PC-9 (cell line): ENCODE measurements at regions not wholly inside any gene's neighbourhood (a gene's known extent, or its start where the extent isn't known, plus 50 kb on each side); places are given as distances from the start of the nearest gene placed in this dataset.
"Not testable (repeated sequence)": the region's sequence is repeated elsewhere in the genome, so short reads cannot be mapped to it uniquely, and the experiment has no call there.

ENCODE experiments used
- BruUV-seq: library from RNA; stranded (reverse); fragments of 400-500 nt; replicated peaks from 2 replicates; lab custom pipeline; 2021; lab: Mats Ljungman, UMichigan
- CTCF ChIA-PET: fragments of 300-600 bp; sonication (Branson Sonifier 250); formaldehyde crosslinking; loops from one replicate; lab custom pipeline; 2022; ENCODE audit warnings: antibody characterized with exemption; lab: Charles Lee
- POLR2A ChIA-PET: fragments of 300-600 bp; sonication (Branson Sonifier 250); formaldehyde crosslinking; loops from one replicate; lab custom pipeline; 2022; ENCODE audit warnings: antibody characterized with exemption; ENCODE audit not compliant: unreplicated experiment; lab: Charles Lee
- DNase-seq, 2 experiments: peaks; one replicate each; pipeline versions ENCODE4 v3.0.0 to v3.0.0-alpha.2; 2015 to 2022; ENCODE audit warnings: mixed read lengths in 1 of 2
- H2AFZ ChIP-seq: fragments of 200-600 bp; sonication (generic); 2 replicates; pipeline ENCODE4 v1.8.1; 2017; ENCODE audit warnings: antibody characterized with exemption
- H3F3A ChIP-seq: fragments of 200-600 bp; sonication (generic); 2 replicates; pipeline ENCODE4 v1.8.1; 2017; ENCODE audit warnings: antibody characterized with exemption, mild to moderate bottlenecking, low read depth; ENCODE audit not compliant: insufficient read depth
- H3K27ac ChIP-seq: fragments of 200-600 bp; sonication (generic); 2 replicates; pipeline ENCODE4 v1.6.1; 2016; ENCODE audit warnings: mixed run types
- H3K27me3 ChIP-seq: fragments of 200-600 bp; sonication (generic); 2 replicates; pipeline ENCODE4 v1.6.1; 2016; ENCODE audit warnings: low read depth, mixed run types; ENCODE audit not compliant: insufficient read depth
- H3K36me3 ChIP-seq: fragments of 200-600 bp; sonication (generic); 2 replicates; pipeline ENCODE4 v1.6.1; 2016; ENCODE audit warnings: low read depth, mixed run types
- H3K4me1 ChIP-seq: fragments of 200-600 bp; sonication (generic); replicated peaks from 2 replicates; pipeline ENCODE4 v1.6.1; 2016; ENCODE audit warnings: mixed run types; ENCODE audit not compliant: insufficient read depth
- H3K4me2 ChIP-seq: fragments of 200-600 bp; sonication (generic); 2 replicates; pipeline ENCODE4 v1.6.1; 2017; ENCODE audit warnings: mixed run types
- H3K4me3 ChIP-seq: fragments of 200-600 bp; sonication (generic); 2 replicates; pipeline ENCODE4 v1.6.1; 2016; ENCODE audit warnings: mixed run types
- H3K79me2 ChIP-seq: fragments of 200-600 bp; sonication (generic); 2 replicates; pipeline ENCODE4 v1.6.1; 2017; ENCODE audit warnings: low read depth, mixed run types
- H3K9me2 ChIP-seq: fragments of 200-600 bp; sonication (generic); 2 replicates; pipeline ENCODE4 v1.8.1; 2017; ENCODE audit warnings: mild to moderate bottlenecking; ENCODE audit not compliant: insufficient read depth
- H3K9me3 ChIP-seq: fragments of 200-600 bp; sonication (generic); 2 replicates; pipeline ENCODE4 v1.8.1; 2016; ENCODE audit warnings: low read depth; ENCODE audit not compliant: insufficient read depth
- H4K20me1 ChIP-seq: fragments of 200-600 bp; sonication (generic); 2 replicates; pipeline ENCODE4 v1.8.1; 2017; ENCODE audit not compliant: insufficient read depth
- EZH2 ChIP-seq: fragments of 200-600 bp; sonication (generic); IDR thresholded peaks from 2 replicates; pipeline ENCODE4 v1.8.0; 2017; ENCODE audit warnings: antibody characterized with exemption, low read depth
- intact Hi-C: fragments of 100-400 bp; cut with micrococcal nuclease; formaldehyde crosslinking; loops from one replicate; pipeline ENCODE4 v1.10.0; 2022; ENCODE audit not compliant: unreplicated experiment
- TF ChIP-seq, protein P1 (sequence below): fragments of 200-600 bp; sonication (generic); conservative IDR thresholded peaks from 2 replicates; pipeline ENCODE4 v1.6.1; 2017; ENCODE audit warnings: mixed run types, antibody characterized with exemption, mild to moderate bottlenecking, moderate library complexity

DNA sequence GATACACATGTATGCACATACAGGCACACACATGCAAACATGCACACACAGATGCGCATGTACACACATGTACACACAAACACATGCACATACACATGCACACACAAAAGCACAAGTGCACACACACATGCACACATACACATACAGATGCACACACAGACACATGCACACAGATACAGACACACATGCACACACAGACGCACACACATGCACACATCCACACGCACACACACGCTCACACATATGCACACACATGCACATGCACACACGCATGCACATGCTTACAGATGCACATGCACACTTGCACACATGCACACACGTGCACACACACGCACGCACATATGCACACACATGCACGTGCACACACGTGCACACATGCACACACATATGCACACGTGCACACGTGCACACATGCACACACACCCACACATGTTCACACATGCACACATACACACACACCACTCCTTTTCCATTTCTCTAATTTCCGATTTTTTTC is 283.8 kb upstream of the FRG2C start:
- no peak for TF ChIP-seq EZH2
- TF ChIP-seq, protein P1, sequence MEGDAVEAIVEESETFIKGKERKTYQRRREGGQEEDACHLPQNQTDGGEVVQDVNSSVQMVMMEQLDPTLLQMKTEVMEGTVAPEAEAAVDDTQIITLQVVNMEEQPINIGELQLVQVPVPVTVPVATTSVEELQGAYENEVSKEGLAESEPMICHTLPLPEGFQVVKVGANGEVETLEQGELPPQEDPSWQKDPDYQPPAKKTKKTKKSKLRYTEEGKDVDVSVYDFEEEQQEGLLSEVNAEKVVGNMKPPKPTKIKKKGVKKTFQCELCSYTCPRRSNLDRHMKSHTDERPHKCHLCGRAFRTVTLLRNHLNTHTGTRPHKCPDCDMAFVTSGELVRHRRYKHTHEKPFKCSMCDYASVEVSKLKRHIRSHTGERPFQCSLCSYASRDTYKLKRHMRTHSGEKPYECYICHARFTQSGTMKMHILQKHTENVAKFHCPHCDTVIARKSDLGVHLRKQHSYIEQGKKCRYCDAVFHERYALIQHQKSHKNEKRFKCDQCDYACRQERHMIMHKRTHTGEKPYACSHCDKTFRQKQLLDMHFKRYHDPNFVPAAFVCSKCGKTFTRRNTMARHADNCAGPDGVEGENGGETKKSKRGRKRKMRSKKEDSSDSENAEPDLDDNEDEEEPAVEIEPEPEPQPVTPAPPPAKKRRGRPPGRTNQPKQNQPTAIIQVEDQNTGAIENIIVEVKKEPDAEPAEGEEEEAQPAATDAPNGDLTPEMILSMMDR, result no peak
- Histone ChIP-seq H3K4me3 (no peak overlapping the region), H3K36me3 (no peaks in the 10 kb centered on the region), H3F3A (peaks cover 7% of the 10 kb centered on the region; the same call in 1 of the 2 replicates), H4K20me1 (no peaks in the 10 kb centered on the region), H3K79me2 (no peaks in the 10 kb centered on the region), H3K27me3 (peaks cover 51% of the 10 kb centered on the region), H3K27ac (no peak overlapping the region), H3K4me1 (no peaks in the 10 kb centered on the region), H3K4me2 (no peak overlapping the region), H2AFZ (no peak overlapping the region), H3K9me2 (no peaks in the 10 kb centered on the region), H3K9me3 (no peaks in the 10 kb centered on the region)
- no TSS peak for BruUV-seq
- ChIA-PET POLR2A (no interaction called here), CTCF (no interaction called here)
- DNase-seq, result no peak
- intact Hi-C loops, result no loop called here

DNA sequence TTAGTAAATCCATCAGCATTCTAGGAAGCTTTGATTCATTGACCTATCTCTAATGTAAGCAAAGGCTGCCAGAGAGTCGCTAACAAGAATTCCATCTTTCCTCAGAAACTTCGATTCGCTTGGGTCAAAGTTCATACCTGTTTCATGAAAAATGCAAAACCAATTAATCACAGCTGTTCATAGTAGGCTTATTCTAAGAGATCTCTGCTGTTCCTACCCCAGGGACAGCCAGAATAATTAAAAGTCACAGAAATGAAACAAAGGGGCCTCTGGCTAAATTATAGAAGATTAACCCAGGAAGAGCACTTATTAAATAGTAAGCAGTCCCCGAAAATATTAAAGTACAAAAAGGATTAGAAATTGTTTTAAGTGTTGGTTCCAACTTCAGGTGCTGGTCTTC is 280.1 kb upstream of the FRG2C start:
- CTCF ChIA-PET, BruUV-seq: not testable (repeated sequence)

DNA sequence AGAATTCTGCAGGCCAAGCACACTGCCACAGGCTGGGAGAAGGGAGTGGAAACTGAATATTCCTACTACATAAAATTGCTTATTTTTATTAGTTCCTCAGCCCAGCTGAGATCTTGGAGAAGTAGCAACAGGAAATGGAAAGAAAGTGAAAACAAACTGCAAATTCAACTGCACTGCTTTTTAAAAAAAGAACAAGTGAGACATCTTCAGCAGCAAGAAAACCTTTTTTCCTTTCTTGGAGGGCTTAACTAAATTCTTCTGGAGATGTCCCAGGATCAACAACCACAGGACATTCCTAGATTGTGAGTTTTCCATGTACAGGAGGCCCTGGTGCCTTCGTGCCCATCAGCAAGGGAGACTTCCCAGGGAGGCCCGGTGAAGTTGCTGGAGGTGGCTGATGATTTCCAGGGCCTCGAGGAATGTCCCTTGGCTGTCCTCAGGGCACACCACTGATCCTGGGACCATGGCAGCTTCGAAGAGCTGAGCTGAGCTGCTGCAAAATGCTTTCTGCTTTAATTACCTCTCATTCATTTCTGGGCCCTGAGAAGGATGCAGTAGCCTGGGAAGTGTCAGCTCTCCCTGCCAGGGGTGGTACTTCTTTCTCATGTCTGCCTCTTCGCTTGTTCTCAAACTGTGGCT is 275.5 kb upstream of the FRG2C start:
- POLR2A ChIA-PET, H2AFZ ChIP-seq, BruUV-seq, H3K27ac ChIP-seq, H3K9me2 ChIP-seq, intact Hi-C loops, H3K79me2 ChIP-seq, H3F3A ChIP-seq, CTCF ChIA-PET, DNase-seq, H3K4me2 ChIP-seq, H3K4me3 ChIP-seq, H3K4me1 ChIP-seq, H3K36me3 ChIP-seq, H3K9me3 ChIP-seq, H4K20me1 ChIP-seq: not testable (repeated sequence)
- peaks cover 29% of the 10 kb centered on the region for H3K27me3 ChIP-seq

More for the DNA sequence above, 280.1 kb upstream of the FRG2C start:
- DNase-seq, H3K9me3 ChIP-seq, H3K9me2 ChIP-seq, POLR2A ChIA-PET, H3K79me2 ChIP-seq, H3K4me3 ChIP-seq, H2AFZ ChIP-seq, H3K4me1 ChIP-seq, intact Hi-C loops, H3K27ac ChIP-seq, H3K4me2 ChIP-seq, H4K20me1 ChIP-seq, H3K36me3 ChIP-seq, H3F3A ChIP-seq: not testable (repeated sequence)
- peaks cover 33% of the 10 kb centered on the region for H3K27me3 ChIP-seq

DNA sequence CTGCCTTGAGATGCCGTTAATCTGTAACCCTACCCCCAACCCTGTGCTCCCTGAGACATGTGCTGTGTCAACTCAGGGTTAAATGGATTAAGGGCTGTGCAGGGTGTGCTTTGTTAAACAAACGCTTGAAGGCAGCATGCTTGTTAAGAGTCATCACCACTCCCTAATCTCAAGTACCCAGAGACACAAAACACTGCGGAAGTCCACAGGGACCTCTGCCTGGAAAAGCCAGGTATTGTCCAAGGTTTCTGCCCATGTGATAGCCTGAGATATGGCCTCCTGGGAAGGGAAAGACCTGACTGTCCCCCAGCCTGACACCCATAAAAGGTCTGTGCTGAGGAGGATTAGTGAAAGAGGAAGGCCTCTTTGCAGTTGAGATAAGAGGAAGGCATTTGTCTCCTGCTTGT is 270.8 kb upstream of the FRG2C start:
- H3K4me2 ChIP-seq, H3K9me2 ChIP-seq, POLR2A ChIA-PET, H3K36me3 ChIP-seq, H3K27ac ChIP-seq, CTCF ChIA-PET, BruUV-seq, H4K20me1 ChIP-seq, DNase-seq, H3F3A ChIP-seq, H3K79me2 ChIP-seq, H3K9me3 ChIP-seq, intact Hi-C loops, H3K4me3 ChIP-seq, H3K4me1 ChIP-seq, H2AFZ ChIP-seq: not testable (repeated sequence)
- H3K27me3 ChIP-seq, result peaks cover 19% of the 10 kb centered on the region; the same call in 1 of the 2 replicates

DNA sequence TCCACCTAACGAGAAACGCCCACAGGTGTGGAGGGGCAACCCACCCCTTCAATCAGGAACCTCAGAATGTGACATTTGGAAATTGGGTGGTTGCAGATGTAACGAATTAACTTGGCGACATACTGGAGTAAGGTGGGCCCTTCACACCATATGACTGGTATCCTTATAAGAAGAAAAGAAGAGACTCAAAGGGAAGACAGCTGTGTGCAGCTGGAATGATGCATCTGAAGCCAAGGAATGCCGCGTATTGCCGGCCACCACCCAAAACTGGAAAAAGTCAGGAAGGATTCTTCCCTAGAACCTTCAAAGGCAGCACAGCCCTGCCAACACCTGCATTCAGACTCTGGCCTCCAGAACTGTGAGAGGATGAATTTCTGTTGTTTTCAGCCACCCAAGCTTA is 270.0 kb upstream of the FRG2C start:
- H3F3A ChIP-seq, DNase-seq, BruUV-seq, H3K9me2 ChIP-seq, POLR2A ChIA-PET, H3K4me3 ChIP-seq, H3K36me3 ChIP-seq, H3K4me1 ChIP-seq, H4K20me1 ChIP-seq, H3K79me2 ChIP-seq, H3K4me2 ChIP-seq, H2AFZ ChIP-seq, H3K9me3 ChIP-seq, intact Hi-C loops, CTCF ChIA-PET, H3K27ac ChIP-seq: not testable (repeated sequence)
- peaks cover 21% of the 10 kb centered on the region; the same call in 1 of the 2 replicates for H3K27me3 ChIP-seq

DNA sequence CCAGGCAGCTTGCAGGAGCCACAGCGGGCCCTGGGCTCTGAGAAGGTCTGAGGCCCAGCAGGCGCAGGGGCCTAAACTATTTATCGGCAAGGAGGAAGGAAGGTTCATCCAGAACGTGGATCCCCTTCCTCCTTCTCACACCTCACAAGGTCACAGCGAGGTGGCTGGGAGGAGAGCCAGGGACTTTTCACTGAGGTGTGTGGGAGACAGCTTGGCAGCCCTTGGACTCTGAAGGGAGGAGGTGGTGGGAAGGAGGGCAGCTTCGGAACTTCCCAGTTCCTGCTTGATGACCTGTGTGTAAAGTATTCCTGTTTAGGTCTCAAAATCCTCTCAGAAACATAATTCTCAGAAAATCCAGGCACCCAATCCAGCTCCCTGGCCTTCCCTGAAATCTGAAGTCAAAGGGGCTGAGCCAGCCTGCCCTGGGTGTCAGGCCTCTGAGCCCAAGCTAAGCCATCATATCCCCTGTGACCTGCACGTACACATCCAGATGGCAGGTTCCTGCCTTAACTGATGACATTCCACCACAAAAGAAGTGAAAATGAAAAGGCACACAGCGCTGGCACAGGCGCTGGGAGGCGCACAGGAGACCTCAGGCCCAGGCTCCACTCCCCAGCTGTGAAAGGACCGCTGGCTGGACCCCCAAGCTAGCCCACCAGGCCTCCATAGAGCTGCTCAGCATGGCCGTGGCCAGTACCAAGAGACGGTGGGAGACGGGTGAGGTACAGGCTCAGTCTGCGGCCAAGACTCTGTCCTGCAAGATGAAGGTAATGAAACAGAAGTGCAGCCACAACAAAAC is 269.4 kb upstream of the FRG2C start:
- H2AFZ ChIP-seq, H3K9me3 ChIP-seq, CTCF ChIA-PET, H3K4me2 ChIP-seq, POLR2A ChIA-PET, H4K20me1 ChIP-seq, DNase-seq, H3K27ac ChIP-seq, BruUV-seq, intact Hi-C loops, H3K4me3 ChIP-seq, H3K4me1 ChIP-seq, H3K36me3 ChIP-seq, H3K9me2 ChIP-seq, H3F3A ChIP-seq, H3K79me2 ChIP-seq: not testable (repeated sequence)
- H3K27me3 ChIP-seq, result peaks cover 26% of the 10 kb centered on the region; the same call in 1 of the 2 replicates
